ACHN (cell line): ENCODE measurements at regions not wholly inside any gene's neighbourhood (a gene's known extent, or its start where the extent isn't known, plus 50 kb on each side); places are given as distances from the start of the nearest gene placed in this dataset.
"Not testable (repeated sequence)": the region's sequence is repeated elsewhere in the genome, so short reads cannot be mapped to it uniquely, and the experiment has no call there.

Experiments used
- DNase-seq: peaks from one replicate; pipeline ENCODE4 v3.0.0-alpha.2; 2015
- in situ Hi-C: cut with HindIII; loops from 2 replicates; pipeline ENCODE4 v1.10.0; 2017; ENCODE audit warnings: low sequenced_read_pairs, low pct_ligation_motif_present, low pct_unique_long_range_greater_than_20kb

DNA sequence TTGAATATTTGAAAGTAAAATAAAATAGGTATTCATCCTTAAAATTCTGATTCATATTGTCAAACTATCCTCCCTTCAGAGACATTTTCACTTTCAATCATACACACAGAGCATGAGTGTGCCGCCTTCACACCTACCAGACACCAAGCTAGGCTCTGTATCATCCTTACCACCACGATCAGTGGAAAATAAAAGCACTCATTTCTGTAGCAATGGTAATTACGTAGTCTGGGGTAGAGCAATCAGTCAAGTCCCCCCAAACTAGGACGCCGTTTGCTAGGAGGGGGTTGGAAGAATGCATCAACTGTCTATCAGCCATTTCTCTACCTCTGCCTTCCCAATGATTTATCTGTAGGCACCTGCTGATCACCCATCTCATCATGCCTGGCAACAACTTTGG lies 84.6 kb upstream of the GRIN2A start:
- in situ Hi-C loops, result no loop called here
- no peak for DNase-seq

DNA sequence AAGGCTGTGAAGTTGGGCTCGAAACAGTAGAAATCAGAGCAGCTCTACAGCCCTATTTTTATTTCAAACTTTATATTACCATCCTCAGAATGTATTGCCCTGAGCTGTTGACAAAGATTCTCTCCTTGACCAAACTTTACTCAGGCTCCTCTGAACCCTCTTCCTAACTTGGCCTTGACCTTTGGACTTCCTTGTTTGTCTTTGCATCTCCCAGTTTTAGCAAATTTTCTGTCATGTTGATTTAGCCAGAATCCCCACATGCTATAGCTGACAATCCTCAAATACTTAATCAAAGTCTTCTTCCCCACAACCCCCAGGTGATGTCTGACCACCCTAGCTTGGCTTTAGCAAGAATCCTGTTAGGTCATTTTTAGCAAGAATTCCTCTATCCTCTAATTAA lies 87.4 kb upstream of the GRIN2A start:
- no peak for DNase-seq
- in situ Hi-C loops, result no loop called here

DNA sequence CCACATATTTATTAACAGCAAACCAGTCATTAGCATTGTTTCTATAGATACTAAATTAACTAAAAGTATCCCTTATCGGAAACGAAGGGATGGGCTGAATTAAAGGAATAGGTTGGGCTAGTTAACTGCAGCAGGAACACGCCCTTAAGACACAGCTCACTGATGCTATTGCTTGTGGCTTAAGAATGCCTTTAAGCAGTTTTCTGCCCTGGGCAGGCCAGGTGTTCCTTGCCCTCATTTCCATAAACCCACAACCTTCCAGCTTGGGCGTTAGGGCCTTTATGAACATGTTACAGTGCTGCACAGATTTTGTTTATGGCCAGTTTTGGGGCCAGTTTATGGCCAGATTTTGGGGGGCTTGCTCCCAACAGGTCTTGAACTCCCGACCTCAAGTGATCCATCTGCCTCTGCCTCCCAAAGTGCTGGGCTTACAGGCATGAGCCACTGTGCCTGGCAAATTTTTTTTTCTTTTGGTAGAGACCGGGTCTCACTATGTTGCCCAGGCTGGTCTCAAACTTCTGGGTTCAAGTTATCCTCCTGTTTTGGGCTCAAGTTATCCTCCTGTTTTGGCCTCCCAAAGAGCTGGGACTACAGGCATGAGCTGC lies 90.1 kb upstream of the GRIN2A start:
- in situ Hi-C loops, DNase-seq: not testable (repeated sequence)

DNA sequence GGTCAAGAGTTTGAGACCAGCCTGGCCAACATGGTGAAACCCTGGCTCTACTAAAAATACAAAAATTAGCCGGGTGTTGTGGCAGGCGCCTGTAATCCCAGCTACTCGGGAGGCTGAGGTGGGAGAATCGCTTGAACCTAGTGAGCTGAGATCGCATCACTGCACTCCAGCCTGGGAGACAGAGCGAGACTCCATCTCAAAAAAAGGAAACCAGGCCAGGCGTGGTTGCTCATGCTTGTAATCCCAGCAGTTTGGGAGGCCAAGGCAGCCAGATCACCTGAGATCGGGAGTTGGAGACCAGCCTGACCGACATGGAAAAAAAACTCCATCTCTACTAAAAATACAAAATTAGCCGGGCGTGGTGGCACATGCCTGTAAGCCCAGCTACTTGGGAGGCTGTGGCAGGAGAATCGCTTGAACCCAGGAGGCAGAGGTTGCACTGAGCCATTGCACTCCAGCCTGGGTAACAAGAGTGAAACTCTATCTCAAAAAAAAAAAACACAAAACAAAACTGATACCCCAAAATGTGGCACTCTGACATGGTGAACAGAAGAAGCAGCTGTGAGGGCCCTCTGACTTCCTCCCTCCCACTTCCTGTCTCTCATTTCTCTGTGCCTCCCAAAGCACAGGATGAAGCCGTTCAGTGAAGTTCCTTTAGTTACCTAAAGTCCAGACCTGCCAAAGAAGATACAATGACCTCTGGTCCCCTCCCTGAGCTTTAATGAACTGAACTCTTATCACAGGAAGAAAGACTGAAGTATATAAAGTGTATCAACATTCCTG lies 93.2 kb upstream of the GRIN2A start:
- DNase-seq, in situ Hi-C loops: not testable (repeated sequence)

DNA sequence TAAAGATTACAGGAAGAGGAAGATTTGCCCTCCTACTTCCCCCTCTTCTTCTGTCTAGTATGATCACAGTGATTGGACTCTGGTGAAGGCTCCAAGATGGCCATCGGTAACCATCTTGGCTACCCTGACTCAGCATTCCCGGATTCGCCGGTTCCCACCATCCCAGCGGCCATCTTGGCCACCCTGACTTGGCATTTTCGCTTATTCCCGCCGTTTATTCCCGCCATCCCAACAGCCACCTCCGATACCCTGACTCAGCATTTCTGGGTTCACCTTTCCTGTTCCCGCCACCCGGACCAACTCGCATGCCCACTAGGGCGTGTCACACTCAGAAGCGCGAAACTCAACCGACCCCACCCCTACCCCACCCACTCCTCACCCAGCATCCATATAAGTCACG lies 95.4 kb upstream of the GRIN2A start:
- DNase-seq, result no peak
- in situ Hi-C loops, result no loop called here

DNA sequence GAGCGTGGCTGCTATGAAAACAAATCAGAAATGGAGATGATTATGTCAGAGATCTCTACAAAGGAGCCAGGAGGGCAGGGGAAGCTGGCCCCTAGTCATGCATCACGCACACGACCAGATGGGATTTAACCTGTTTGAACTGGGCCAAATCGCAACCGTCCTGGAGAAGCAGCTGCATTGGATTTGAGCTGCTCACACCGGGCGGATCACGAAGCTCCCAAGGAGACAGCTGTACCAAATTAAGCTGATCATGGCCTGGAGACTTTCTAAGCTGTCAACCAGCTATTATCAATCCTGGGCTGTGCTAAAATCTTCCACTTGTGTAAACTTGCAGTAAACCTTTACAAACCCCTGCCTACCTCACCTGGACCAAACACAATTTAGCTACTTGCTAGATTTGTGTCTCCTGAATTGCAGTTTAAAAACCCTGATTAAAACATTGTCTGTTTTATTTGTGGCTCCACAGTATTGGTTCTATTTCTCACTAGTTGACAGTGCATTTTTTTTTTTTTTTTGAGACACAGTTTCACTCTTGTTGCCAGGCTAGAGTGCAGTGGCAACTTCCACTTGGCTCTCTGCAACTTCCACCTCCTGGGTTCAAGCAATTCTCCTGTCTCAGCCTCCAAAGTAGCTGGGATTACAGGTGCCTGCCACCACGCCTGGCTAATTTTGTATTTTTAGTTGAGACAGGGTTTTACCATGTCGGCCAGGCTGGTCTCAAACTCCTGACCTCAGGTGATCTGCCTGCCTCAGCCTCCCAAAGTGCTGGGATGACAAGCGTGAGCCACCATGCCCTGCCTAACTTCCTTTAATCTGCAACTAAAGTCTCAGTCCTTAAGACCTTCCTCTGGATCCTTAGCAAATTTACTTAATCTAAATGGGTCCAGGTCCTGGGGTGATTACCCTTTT lies 98.3 kb upstream of the GRIN2A start:
- in situ Hi-C loops, result no loop called here
- no peak for DNase-seq

DNA sequence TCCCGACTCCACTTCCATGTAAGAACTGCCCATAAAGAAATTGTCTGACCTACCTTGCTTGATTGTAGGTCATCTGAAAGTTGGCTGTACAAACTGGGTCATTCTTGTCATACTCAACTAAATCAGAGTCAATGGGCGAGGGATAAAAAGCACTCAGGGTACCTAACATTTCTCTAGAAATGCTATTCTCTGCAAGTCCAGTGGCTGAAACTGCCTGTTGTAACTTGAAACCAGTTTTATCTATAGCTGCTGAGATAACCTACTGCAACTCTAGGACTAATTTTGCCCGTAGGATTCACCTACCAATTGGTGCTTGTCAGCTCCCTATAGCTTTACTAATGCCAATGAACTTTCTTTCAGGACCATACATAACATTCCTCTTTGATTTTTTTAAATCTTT lies 100.1 kb upstream of the GRIN2A start:
- DNase-seq, result no peak
- in situ Hi-C loops, result no loop called here

DNA sequence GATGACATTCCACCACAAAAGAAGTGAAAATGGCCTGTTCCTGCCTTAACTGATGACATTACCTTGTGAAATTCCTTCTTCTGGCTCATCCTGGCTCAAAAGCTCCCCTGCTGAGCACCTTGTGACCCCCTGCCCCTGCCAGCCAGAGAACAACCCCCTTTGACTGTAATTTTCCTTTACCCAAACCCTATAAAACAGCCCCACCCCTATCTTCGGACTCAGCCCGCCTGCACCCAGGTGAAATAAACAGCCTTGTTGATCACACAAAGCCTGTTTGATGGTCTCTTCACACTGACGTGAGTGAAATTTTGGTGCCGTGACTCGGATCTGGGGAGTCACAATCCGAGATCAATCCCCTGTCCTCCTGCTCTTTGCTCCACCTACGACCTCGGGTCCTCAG lies 101.0 kb upstream of the GRIN2A start:
- DNase-seq, in situ Hi-C loops: not testable (repeated sequence)

DNA sequence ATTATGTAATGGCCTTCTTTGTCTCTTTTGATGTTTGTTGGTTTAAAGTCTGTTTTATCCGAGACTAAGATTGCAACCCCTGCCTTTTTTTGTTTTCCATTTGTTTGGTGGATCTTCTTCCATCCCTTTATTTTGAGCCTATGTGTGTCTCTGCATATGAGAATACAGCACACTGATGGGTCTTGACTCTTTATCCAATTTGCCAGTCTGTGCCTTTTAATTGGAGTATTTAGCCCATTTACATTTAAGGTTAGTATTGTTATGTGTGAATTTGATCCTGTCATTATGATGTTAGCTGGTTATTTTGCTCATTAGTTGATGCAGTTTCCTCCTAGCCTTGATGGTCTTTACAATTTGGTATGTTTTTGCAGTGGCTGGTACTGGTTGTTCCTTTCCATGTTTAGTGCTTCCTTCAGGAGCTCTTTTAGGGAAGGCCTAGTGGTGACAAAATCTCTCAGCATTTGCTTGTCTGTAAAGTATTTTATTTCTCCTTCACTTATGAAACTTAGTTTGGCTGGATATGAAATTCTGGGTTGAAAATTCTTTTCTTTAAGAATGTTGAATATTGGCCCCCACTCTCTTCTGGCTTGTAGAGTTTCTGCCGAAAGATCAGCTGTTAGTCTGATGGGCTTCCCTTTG lies 95.3 kb upstream of the ATF7IP2 start:
- in situ Hi-C loops, DNase-seq: not testable (repeated sequence)

DNA sequence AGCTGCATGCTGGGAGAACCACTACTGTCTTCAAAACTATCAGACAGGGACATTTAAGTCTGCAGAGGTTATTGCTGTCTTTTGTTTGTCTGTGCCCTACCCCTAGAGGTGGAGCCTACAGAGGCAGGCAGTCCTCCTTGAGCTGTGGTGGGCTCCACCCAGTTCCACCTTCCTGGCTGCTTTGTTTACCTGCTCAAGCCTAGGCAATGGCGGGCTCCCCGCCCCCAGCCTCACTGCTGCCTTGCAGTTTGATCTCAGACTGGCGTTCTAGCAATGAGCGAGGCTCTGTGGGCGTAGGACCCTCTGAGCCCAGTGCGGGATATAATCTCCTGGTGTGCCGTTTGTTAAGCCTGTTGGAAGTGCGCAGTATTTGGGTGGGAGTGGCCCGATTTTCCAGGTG lies 93.7 kb upstream of the ATF7IP2 start:
- in situ Hi-C loops, DNase-seq: not testable (repeated sequence)

DNA sequence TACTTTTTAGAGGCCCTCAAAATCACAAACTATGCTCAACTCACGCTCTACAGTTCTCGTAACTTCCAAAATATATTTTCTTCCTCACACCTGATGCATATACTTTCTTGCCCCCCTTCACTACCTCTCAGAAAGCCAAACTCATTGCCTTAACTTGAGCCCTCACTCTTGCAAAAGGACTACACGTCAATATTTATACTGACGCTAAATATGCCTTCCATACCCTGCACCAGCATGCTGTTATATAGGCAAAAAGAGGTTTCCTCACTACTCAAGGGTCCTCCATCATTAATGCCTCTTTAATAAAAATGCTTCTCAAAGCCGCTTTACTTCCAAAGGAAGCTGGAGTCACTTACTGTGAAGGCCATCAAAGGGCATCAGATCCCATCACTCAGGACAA lies 92.9 kb upstream of the ATF7IP2 start:
- DNase-seq, in situ Hi-C loops: not testable (repeated sequence)

DNA sequence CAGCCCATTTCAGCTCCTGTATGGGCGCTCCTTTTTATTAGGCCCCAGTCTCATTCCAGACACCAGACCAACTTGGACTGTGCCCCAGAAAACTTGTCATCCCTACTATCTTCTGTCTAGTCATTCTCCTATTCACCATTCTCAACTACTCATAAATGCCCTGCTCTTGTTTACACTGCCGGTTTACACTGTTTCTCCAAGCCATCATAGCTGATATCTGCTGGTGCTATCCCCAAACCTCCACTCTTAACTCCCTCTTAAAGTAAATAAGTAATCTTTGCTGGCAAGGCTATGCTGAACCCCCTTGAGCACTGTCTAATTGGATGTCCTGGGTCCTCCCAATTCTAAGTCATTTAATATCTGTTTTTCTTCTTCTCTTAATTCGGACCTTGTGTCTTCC lies 91.7 kb upstream of the ATF7IP2 start:
- in situ Hi-C loops, DNase-seq: not testable (repeated sequence)

DNA sequence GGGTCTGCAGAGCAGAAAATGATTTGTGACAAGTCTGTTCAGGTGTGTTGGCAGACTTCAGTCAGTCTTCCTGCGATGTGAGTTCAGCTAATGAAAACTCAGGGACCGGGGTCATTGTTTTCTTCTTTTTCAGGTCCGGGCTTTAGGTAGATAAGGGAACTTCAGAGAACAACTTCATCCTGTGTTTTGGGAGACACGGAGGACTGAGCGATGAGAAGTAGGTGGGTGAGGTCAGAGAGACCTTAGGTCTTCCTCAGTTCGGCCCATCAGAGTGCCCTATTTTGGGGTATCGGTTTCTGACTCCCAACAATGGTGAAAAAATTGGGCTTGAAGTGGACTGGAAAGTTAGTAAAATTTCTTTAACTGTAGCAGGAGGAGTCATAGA lies 88.9 kb upstream of the ATF7IP2 start:
- no peak for DNase-seq
- in situ Hi-C loops, result no loop called here

DNA sequence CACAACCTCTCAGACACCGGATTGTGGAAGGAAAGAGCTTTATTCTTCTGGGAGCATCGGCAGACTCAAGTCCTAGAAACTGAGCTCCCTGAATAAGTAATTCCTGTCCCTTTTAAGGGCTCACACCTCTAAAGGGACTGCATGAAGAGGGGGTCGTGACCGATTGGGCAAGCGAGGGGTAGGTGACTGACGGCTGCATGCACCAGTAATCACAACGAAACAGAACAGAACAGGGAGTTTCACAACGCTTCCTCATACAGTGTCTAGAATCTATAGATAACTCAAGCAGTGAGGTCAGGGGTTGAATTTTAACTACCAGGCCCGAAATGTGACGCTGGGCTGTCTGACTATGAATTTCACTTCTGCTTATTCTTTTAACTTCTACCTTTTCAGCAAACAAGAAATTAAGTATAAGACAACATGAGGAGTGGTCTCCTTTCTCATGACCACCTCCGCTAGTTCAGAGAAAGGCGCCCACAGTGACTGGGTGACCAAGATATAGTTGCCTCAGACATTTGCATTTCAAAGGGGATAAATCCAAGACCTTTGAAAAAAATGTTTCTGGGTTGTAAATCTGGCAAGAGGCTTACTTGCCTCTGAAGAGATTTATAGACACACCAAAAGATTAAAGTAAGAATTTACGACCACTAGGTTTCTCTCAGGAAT lies 88.4 kb upstream of the ATF7IP2 start:
- DNase-seq, result no peak

DNA sequence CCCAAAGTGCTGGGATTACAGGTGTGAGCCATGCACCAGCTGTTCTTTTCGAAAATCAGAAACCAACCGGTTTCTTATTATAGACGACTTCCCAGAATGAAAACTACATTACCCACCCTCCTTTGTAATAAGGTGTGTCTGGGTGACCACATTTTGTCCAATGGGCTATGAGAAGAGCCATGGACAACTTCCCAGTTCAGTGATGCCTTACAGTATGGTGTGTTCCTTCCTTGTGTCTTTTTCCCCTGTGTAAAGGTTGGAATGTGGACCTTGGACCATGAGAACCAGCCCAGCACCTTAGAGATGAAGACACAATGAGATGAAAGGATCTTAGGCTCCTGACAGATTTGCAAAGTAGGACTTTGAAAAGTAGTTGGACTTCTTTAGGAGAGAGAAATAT lies 85.0 kb upstream of the ATF7IP2 start:
- in situ Hi-C loops, result loop anchor here (25.0 kb wide), 1 partner anchor 211 kb away; no protein-coding TSS in a partner anchor
- no peak for DNase-seq

More for the DNA sequence above, 88.4 kb upstream of the ATF7IP2 start:
- in situ Hi-C loops, result no loop called here

DNA sequence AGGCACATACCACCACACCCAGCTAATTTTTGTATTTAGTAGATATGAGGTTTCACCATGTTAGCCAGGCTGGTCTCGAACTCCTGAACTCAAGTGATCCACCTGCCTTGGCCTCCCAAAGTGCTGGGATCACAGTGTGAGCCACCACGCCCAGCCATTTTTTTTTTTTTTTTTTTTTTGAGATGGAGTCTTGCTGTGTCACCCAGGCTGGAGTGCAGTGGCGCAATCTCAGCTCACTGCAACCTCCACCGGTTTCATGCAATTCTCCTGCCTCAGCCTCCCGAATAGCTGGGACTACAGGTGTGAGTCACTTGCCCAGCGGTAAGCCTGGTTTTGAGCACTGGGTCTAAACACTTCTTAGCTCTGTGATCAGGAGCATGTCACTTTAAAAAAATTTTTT lies 84.3 kb upstream of the ATF7IP2 start:
- DNase-seq, result not testable (repeated sequence)
- in situ Hi-C loops, result loop anchor here (25.0 kb wide), 1 partner anchor 211 kb away; no protein-coding TSS in a partner anchor

DNA sequence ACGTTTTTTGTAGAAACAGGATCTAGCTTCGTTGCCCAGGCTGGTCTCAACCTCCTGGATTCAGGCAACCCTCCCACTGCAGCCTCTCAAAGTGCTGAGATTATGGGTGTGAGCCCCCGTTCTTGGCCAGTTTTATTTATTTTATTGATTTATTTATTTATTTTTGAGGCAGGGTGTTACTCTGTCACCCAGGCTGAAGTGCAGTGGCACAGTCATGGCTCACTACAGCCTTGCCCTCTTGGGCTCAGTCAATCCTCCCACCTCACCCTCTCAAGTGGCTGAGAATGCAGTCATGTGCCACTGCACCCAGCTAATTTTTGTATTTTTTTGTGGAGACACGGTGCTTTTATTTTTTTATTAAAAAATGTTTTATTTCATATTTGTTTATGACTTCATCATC lies 79.9 kb upstream of the ATF7IP2 start:
- in situ Hi-C loops, result loop anchor here (25.0 kb wide), 1 partner anchor 206 kb away; no protein-coding TSS in a partner anchor

More for the DNA sequence above, 79.9 kb upstream of the ATF7IP2 start:
- DNase-seq, result no peak
